ENCODE measurements at regions not wholly inside any gene's neighbourhood (a gene's known extent, or its start where the extent isn't known, plus 50 kb on each side); places are given as distances from the start of the nearest gene placed in this dataset.

DNA sequence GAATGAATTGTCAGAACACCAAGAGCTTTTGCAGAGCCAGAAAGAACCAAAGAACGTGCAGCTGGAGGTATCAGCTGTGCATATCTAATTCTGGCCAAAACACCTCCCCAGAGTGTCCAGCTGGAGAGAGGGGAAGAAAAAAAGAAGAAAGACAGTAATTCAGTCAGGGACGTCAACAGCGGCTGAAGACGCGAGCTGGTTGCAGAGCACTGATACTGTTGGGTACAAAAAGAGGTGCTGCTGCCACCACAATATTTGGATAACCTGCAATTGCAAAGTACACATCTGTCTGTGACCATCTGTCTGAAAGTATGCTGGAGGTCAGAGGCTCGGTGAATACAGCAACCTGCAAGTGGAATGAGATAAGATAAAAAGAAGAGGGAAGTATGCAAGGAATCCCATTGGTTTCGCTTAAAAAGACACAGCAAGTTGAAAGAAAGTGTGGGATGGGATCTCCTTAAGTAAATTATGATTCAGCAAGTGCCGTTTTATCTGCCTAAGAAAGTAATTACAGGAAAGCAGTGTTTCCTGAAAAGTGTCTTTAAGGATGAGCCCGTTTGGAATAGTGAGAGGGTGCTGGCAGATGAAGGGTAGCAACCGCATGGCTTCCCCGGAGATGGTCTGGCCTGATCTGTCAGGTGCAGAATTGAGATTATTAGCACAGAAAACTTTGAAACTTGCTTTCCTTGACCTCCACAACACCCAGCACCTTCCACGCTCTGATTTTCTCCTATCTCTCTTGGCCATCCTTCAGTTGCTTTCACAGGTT lies 189.9 kb upstream of the PRDM1 start:
- no peak for ATAC-seq
- no peak for TF ChIP-seq ARNTL (CRISPR knock-in tag; IDR thresholded peaks at IDR 0.05; ENCODE audit: borderline replicate concordance, low read depth)
- TF ChIP-seq BACH2 (CRISPR knock-in tag; IDR thresholded peaks at IDR 0.05; ENCODE audit: borderline replicate concordance): no peak
- TF ChIP-seq CSDC2 (CRISPR knock-in tag; IDR thresholded peaks at IDR 0.05): no peak
- TF ChIP-seq ESRRG (CRISPR knock-in tag; IDR thresholded peaks at IDR 0.05): no peak
- TF ChIP-seq, protein P1, sequence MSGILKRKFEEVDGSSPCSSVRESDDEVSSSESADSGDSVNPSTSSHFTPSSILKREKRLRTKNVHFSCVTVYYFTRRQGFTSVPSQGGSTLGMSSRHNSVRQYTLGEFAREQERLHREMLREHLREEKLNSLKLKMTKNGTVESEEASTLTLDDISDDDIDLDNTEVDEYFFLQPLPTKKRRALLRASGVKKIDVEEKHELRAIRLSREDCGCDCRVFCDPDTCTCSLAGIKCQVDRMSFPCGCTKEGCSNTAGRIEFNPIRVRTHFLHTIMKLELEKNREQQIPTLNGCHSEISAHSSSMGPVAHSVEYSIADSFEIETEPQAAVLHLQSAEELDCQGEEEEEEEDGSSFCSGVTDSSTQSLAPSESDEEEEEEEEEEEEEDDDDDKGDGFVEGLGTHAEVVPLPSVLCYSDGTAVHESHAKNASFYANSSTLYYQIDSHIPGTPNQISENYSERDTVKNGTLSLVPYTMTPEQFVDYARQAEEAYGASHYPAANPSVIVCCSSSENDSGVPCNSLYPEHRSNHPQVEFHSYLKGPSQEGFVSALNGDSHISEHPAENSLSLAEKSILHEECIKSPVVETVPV (CRISPR knock-in tag; IDR thresholded peaks at IDR 0.05): no peak
- no peak for TF ChIP-seq ISL1 (CRISPR knock-in tag; IDR thresholded peaks at IDR 0.05)
- TF ChIP-seq, protein P2, sequence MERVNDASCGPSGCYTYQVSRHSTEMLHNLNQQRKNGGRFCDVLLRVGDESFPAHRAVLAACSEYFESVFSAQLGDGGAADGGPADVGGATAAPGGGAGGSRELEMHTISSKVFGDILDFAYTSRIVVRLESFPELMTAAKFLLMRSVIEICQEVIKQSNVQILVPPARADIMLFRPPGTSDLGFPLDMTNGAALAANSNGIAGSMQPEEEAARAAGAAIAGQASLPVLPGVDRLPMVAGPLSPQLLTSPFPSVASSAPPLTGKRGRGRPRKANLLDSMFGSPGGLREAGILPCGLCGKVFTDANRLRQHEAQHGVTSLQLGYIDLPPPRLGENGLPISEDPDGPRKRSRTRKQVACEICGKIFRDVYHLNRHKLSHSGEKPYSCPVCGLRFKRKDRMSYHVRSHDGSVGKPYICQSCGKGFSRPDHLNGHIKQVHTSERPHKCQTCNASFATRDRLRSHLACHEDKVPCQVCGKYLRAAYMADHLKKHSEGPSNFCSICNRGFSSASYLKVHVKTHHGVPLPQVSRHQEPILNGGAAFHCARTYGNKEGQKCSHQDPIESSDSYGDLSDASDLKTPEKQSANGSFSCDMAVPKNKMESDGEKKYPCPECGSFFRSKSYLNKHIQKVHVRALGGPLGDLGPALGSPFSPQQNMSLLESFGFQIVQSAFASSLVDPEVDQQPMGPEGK (CRISPR knock-in tag; IDR thresholded peaks at IDR 0.05; ENCODE audit: borderline replicate concordance): no peak
- no peak for TF ChIP-seq ZNF8 (CRISPR knock-in tag; IDR thresholded peaks at IDR 0.05)
- no peak for TF ChIP-seq TOX (CRISPR knock-in tag; IDR thresholded peaks at IDR 0.05; ENCODE audit: borderline replicate concordance)
- TF ChIP-seq RARB (CRISPR knock-in tag; IDR thresholded peaks at IDR 0.05): no peak
- no peak for TF ChIP-seq TCF4 (CRISPR knock-in tag; IDR thresholded peaks at IDR 0.05; ENCODE audit: borderline replicate concordance)
- TF ChIP-seq SNAI2 (CRISPR knock-in tag; IDR thresholded peaks at IDR 0.05): no peak
- TF ChIP-seq ZFP3 (CRISPR knock-in tag; IDR thresholded peaks at IDR 0.05): no peak
- no peak for TF ChIP-seq ZFP30 (CRISPR knock-in tag; IDR thresholded peaks at IDR 0.05)
- no peak for TF ChIP-seq ZNF565 (CRISPR knock-in tag; conservative IDR thresholded peaks at IDR 0.05; ENCODE audit: low read depth)
- TF ChIP-seq ZC3H10 (CRISPR knock-in tag; IDR thresholded peaks at IDR 0.05): no peak
- TF ChIP-seq, protein P3, sequence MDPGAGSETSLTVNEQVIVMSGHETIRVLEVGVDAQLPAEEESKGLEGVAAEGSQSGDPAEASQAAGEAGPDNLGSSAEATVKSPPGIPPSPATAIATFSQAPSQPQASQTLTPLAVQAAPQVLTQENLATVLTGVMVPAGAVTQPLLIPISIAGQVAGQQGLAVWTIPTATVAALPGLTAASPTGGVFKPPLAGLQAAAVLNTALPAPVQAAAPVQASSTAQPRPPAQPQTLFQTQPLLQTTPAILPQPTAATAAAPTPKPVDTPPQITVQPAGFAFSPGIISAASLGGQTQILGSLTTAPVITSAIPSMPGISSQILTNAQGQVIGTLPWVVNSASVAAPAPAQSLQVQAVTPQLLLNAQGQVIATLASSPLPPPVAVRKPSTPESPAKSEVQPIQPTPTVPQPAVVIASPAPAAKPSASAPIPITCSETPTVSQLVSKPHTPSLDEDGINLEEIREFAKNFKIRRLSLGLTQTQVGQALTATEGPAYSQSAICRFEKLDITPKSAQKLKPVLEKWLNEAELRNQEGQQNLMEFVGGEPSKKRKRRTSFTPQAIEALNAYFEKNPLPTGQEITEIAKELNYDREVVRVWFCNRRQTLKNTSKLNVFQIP (CRISPR knock-in tag; IDR thresholded peaks at IDR 0.05; ENCODE audit: borderline replicate concordance, low read depth): no peak
- no peak for TF ChIP-seq GLIS3 (CRISPR knock-in tag; IDR thresholded peaks at IDR 0.05)

DNA sequence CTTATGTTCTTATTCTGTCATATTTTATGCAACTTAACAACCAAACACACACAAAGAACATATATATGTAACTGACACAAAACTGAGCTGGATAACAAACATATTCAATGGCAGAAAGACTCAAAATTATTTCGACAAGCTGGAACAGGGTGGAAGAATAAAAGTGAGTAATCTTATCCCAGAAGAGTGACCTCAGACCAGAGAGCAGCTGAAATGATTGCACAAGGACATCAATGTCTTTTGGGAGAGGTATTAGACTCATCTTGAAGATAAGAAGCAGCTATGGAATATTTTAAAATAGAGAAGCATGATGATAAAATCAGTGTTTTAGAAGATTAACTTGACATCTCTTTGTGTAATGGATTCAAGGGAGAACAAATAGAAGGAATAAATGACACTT lies 191.6 kb upstream of the PRDM1 start:
- ATAC-seq: no peak
- TF ChIP-seq ZFP30 (CRISPR knock-in tag; IDR thresholded peaks at IDR 0.05): no peak

DNA sequence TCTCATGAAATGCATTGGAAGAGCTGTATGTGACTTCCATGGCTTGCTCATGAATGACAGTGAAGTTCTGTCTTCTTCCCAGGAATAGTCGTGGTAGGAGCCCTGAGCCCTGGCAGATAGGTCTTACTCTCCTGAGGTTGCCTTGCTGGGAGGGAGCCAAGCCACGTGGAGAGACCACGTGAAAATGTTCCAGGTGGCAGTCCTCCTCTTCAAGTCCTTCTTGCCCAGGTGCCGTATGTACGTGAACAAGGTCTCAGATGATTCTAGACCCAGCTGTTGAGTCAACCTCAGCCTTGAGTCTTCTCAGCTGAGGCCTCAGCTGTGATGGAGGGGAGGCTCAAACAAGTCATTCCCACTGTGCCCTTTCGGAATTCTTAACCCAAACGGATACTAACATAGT lies 192.4 kb upstream of the PRDM1 start:
- TF ChIP-seq ZFP3 (CRISPR knock-in tag; IDR thresholded peaks at IDR 0.05): no peak
- no peak for TF ChIP-seq ZNF565 (CRISPR knock-in tag; conservative IDR thresholded peaks at IDR 0.05; ENCODE audit: low read depth)
- TF ChIP-seq, protein P1 (CRISPR knock-in tag; IDR thresholded peaks at IDR 0.05): no peak
- TF ChIP-seq BACH2 (CRISPR knock-in tag; IDR thresholded peaks at IDR 0.05; ENCODE audit: borderline replicate concordance): no peak
- TF ChIP-seq, protein P4, sequence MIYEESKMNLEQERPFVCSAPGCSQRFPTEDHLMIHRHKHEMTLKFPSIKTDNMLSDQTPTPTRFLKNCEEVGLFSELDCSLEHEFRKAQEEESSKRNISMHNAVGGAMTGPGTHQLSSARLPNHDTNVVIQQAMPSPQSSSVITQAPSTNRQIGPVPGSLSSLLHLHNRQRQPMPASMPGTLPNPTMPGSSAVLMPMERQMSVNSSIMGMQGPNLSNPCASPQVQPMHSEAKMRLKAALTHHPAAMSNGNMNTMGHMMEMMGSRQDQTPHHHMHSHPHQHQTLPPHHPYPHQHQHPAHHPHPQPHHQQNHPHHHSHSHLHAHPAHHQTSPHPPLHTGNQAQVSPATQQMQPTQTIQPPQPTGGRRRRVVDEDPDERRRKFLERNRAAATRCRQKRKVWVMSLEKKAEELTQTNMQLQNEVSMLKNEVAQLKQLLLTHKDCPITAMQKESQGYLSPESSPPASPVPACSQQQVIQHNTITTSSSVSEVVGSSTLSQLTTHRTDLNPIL (CRISPR knock-in tag; IDR thresholded peaks at IDR 0.05; ENCODE audit: low read depth): no peak
- no peak for TF ChIP-seq ARNTL (CRISPR knock-in tag; IDR thresholded peaks at IDR 0.05; ENCODE audit: borderline replicate concordance, low read depth)
- TF ChIP-seq ZNF8 (CRISPR knock-in tag; IDR thresholded peaks at IDR 0.05): no peak
- no peak for TF ChIP-seq CSDC2 (CRISPR knock-in tag; IDR thresholded peaks at IDR 0.05)
- TF ChIP-seq, protein P3 (CRISPR knock-in tag; IDR thresholded peaks at IDR 0.05; ENCODE audit: borderline replicate concordance, low read depth): no peak
- TF ChIP-seq TOX (CRISPR knock-in tag; IDR thresholded peaks at IDR 0.05; ENCODE audit: borderline replicate concordance): no peak
- TF ChIP-seq ZFP30 (CRISPR knock-in tag; IDR thresholded peaks at IDR 0.05): no peak
- no peak for TF ChIP-seq ESRRG (CRISPR knock-in tag; IDR thresholded peaks at IDR 0.05)
- no peak for TF ChIP-seq ZNF70 (CRISPR knock-in tag; IDR thresholded peaks at IDR 0.05)
- TF ChIP-seq ISL1 (CRISPR knock-in tag; IDR thresholded peaks at IDR 0.05): no peak
- TF ChIP-seq GLIS3 (CRISPR knock-in tag; IDR thresholded peaks at IDR 0.05): no peak
- no peak for TF ChIP-seq RARB (CRISPR knock-in tag; IDR thresholded peaks at IDR 0.05)
- TF ChIP-seq, protein P2 (CRISPR knock-in tag; IDR thresholded peaks at IDR 0.05; ENCODE audit: borderline replicate concordance): no peak
- no peak for TF ChIP-seq TCF4 (CRISPR knock-in tag; IDR thresholded peaks at IDR 0.05; ENCODE audit: borderline replicate concordance)
- TF ChIP-seq OSR1 (CRISPR knock-in tag; IDR thresholded peaks at IDR 0.05): no peak
- no peak for ATAC-seq

All from SK-N-SH treated with all-trans-retinoic acid at 6 μM for 48 hours (cell line).